ENCODE measurements at regions not wholly inside any gene's neighbourhood (a gene's known extent, or its start where the extent isn't known, plus 50 kb on each side); places are given as distances from the start of the nearest gene placed in this dataset.

DNA sequence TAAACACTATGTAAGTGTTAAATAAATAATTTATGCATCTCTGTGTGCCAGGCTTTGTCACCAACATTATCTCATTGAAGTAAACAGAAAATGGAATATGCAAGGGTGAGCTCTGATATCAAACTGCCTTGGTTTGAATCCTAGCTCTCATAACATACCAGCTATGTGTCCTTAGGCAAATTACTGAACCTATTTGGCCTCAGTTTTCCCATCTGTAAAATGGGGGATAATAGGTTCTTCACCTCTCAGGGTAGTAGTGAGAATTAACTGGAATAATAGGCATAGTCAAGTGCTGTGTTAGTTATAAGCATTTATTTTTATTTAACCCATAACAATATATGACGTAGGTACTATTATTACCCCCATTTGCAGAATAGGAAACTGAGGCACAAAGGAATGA lies 190.8 kb upstream of the SRRM4 start:
- in situ Hi-C loops (cut with HindIII; ENCODE audit: low pct_ligation_motif_present, low sequenced_read_pairs) = no loop called here

DNA sequence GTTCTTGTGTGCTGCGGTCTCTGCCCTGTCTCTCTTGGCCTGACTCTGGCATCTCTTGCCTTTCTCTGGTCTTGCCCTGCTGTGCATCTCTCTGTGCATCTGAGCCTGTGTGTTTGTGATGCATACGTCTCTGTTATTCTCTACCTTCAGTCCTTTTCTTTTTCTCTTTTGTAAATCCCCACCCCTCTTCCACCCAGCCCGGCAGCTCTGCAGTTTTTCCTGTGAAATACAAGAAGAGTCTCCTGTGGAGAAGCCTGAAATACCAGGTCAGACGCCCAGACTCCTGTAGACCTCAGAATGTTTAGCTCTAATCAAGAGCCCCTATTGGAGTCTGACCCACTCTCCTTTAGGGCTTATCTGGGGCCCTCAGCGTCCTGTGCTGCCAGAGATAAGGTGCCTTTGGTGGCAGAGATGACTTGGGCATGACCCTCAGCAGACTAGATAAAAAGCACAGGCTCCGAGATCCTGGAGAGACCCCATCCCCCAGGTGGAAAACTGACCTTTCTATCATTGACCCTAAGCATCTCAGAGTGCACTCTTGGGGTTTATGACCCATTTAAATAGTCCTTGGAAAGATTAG lies 167.5 kb upstream of the SRRM4 start:
- TF ChIP-seq, protein P1, sequence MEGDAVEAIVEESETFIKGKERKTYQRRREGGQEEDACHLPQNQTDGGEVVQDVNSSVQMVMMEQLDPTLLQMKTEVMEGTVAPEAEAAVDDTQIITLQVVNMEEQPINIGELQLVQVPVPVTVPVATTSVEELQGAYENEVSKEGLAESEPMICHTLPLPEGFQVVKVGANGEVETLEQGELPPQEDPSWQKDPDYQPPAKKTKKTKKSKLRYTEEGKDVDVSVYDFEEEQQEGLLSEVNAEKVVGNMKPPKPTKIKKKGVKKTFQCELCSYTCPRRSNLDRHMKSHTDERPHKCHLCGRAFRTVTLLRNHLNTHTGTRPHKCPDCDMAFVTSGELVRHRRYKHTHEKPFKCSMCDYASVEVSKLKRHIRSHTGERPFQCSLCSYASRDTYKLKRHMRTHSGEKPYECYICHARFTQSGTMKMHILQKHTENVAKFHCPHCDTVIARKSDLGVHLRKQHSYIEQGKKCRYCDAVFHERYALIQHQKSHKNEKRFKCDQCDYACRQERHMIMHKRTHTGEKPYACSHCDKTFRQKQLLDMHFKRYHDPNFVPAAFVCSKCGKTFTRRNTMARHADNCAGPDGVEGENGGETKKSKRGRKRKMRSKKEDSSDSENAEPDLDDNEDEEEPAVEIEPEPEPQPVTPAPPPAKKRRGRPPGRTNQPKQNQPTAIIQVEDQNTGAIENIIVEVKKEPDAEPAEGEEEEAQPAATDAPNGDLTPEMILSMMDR (IDR thresholded peaks at IDR 0.05; ENCODE audit: low read depth, low read length, missing control alignments) = no peak
- DNase-seq = no peak
- Histone ChIP-seq H3K27me3 (replicated peaks) (no peaks in the 10 kb centered on the region), H3K4me3 (ENCODE audit: low read depth, low read length) (no peak overlapping the region), H3K27ac (no peak overlapping the region), H3K36me3 (replicated peaks) (no peaks in the 10 kb centered on the region)
- in situ Hi-C loops (cut with HindIII; ENCODE audit: low pct_ligation_motif_present, low sequenced_read_pairs) = no loop called here

More for the DNA sequence above, 190.8 kb upstream of the SRRM4 start:
- H3K36me3 ChIP-seq (replicated peaks) = no peaks in the 10 kb centered on the region
- no peaks in the 10 kb centered on the region for H3K27me3 ChIP-seq (replicated peaks)
- H3K4me3 ChIP-seq (ENCODE audit: low read depth, low read length) = no peak overlapping the region
- no peak overlapping the region for H3K27ac ChIP-seq
- TF ChIP-seq, protein P1 (IDR thresholded peaks at IDR 0.05; ENCODE audit: low read depth, low read length, missing control alignments) = no peak
- DNase-seq = no peak

DNA sequence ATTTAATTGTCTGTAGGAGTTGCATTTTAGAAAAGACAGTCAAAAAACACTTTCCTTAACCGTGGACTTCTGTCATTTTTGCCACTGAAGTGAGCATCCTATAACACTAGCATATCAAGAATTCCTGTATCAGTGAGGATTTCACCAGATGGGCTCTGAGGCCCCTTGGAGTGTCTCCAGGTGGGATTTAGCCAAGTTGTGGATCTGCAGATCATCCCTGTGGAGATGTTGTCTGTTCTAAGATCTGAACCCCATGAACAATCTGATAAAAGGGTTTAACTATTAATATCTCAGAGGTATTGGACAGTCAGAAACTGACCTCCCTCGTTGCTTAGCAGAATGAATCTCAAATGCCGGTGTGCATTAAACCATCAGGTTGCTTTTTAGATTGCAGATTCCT lies 165.0 kb upstream of the SRRM4 start:
- H3K27ac ChIP-seq = no peak overlapping the region
- H3K4me3 ChIP-seq (ENCODE audit: low read depth, low read length) = no peak overlapping the region
- DNase-seq = no peak
- H3K36me3 ChIP-seq (replicated peaks) = no peaks in the 10 kb centered on the region
- no peaks in the 10 kb centered on the region for H3K27me3 ChIP-seq (replicated peaks)
- TF ChIP-seq, protein P1 (IDR thresholded peaks at IDR 0.05; ENCODE audit: low read depth, low read length, missing control alignments) = no peak
- in situ Hi-C loops (cut with HindIII; ENCODE audit: low pct_ligation_motif_present, low sequenced_read_pairs) = no loop called here

DNA sequence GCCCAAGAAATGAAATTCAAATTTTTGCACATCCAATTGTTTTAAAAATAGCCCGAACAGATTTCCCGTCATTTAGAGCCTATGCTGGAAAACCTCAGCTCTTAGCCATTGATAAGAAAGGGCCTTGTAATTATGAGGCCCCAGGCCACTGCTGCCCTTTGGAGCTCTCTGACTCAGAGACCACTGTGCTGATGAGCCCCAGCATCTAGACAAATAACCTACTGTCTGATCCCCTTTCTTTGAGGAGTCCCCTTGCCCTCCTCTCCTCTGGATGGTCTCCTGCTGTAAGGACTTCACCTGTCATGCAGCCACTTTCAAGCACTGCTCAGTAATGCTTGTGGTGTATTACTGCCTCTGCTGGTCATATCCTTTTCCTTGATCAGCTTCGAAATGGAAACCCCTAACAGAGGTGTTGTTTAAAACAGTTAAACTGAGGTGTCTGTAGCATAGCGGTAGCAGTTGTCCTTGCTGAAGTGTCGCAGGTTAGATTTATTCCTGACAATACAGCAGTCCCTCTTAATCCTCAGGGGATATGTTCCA lies 159.9 kb upstream of the SRRM4 start:
- in situ Hi-C loops (cut with HindIII; ENCODE audit: low pct_ligation_motif_present, low sequenced_read_pairs) = no loop called here
- no peak for DNase-seq

DNA sequence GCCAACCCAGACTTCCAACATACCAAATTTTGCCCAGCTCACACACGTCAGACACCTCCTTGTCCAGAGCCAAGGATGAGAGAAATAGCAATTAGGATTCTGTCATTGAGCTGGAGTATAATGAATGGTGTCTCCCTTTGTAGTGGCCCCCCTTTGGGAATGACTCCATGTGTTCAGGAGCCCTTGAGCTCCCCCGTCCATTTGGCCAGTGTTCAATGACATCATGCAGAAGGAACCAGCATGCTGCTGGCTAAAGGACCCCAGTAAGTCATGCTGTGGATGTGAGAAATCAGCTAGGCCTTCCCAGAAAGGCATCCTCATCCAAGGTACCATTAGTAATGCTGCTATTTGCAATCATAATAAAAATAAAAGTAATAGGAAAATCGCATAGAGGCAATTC lies 158.8 kb upstream of the SRRM4 start:
- H3K4me3 ChIP-seq (ENCODE audit: low read depth, low read length) = no peak overlapping the region
- H3K27me3 ChIP-seq (replicated peaks) = no peaks in the 10 kb centered on the region
- in situ Hi-C loops (cut with HindIII; ENCODE audit: low pct_ligation_motif_present, low sequenced_read_pairs) = no loop called here
- no peak for DNase-seq
- H3K27ac ChIP-seq = no peak overlapping the region
- H3K36me3 ChIP-seq (replicated peaks) = no peaks in the 10 kb centered on the region
- TF ChIP-seq, protein P1 (IDR thresholded peaks at IDR 0.05; ENCODE audit: low read depth, low read length, missing control alignments) = no peak

More for the DNA sequence above, 159.9 kb upstream of the SRRM4 start:
- Histone ChIP-seq H3K27me3 (replicated peaks) (no peaks in the 10 kb centered on the region), H3K36me3 (replicated peaks) (no peaks in the 10 kb centered on the region), H3K27ac (no peak overlapping the region), H3K4me3 (ENCODE audit: low read depth, low read length) (no peak overlapping the region)
- TF ChIP-seq, protein P1 (IDR thresholded peaks at IDR 0.05; ENCODE audit: low read depth, low read length, missing control alignments) = no peak

DNA sequence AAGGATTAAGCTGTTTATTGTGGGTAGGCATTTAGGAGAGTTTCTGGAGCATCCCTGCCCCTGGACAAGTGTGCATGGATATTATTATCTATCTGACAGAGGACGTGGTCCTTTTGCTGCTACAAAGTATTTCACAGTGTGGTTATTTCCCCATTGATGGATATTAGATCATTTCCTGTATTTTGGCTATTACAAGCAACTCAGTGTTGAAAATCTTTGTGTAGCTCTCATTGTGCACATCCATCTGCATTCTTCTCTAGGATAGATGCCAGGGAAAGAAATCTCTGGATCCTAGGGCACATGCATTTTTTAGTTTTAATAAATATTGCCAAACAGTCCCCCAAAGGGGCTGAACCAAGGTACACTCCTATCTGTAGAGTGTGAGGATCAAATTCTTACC lies 154.3 kb upstream of the SRRM4 start:
- Histone ChIP-seq H3K27me3 (replicated peaks) (no peaks in the 10 kb centered on the region), H3K4me3 (ENCODE audit: low read depth, low read length) (no peak overlapping the region), H3K27ac (no peak overlapping the region), H3K36me3 (replicated peaks) (no peaks in the 10 kb centered on the region)
- DNase-seq = no peak
- TF ChIP-seq, protein P1 (IDR thresholded peaks at IDR 0.05; ENCODE audit: low read depth, low read length, missing control alignments) = no peak
- in situ Hi-C loops (cut with HindIII; ENCODE audit: low pct_ligation_motif_present, low sequenced_read_pairs) = no loop called here

All from brain microvascular endothelial cell (primary cell).